ENCODE measurements at regions not wholly inside any gene's neighbourhood (a gene's known extent, or its start where the extent isn't known, plus 50 kb on each side); places are given as distances from the start of the nearest gene placed in this dataset.

- FAIRE-seq = no peak
Measured at GRCh38 chr20:53891306-53891894, 179.0 kb downstream of the BCAS1 start.

GRCh38 chr20:53890443-53891305, 179.7 kb downstream of the BCAS1 start:
- DNase-seq (ENCODE audit: insufficient read length, low spot score) (no peak), FAIRE-seq (no peak)
- TF ChIP-seq CTCF (IDR thresholded peaks at IDR 0.05; ENCODE audit: insufficient read depth, missing control alignments) = no peak

More at GRCh38 chr20:53891306-53891894, 179.0 kb downstream of the BCAS1 start:
- TF ChIP-seq CTCF (IDR thresholded peaks at IDR 0.05; ENCODE audit: insufficient read depth, missing control alignments) = no peak
- no peak for DNase-seq (ENCODE audit: insufficient read length, low spot score)

GRCh38 chr20:53889411-53890148, 180.8 kb downstream of the BCAS1 start:
- FAIRE-seq (no peak), DNase-seq (ENCODE audit: insufficient read length, low spot score) (no peak)
- no peak for TF ChIP-seq CTCF (IDR thresholded peaks at IDR 0.05; ENCODE audit: insufficient read depth, missing control alignments)

- FAIRE-seq (no peak), DNase-seq (ENCODE audit: insufficient read length, low spot score) (no peak)
- no peak for TF ChIP-seq CTCF (IDR thresholded peaks at IDR 0.05; ENCODE audit: insufficient read depth, missing control alignments)
Measured at GRCh38 chr20:53888951-53889350, 181.4 kb downstream of the BCAS1 start.

GRCh38 chr20:53888510-53888909, 181.9 kb downstream of the BCAS1 start:
- FAIRE-seq = no peak
- no peak for TF ChIP-seq CTCF (IDR thresholded peaks at IDR 0.05; ENCODE audit: insufficient read depth, missing control alignments)
- no peak for DNase-seq (ENCODE audit: insufficient read length, low spot score)

- DNase-seq (ENCODE audit: insufficient read length, low spot score) (no peak), FAIRE-seq (no peak)
- no peak for TF ChIP-seq CTCF (IDR thresholded peaks at IDR 0.05; ENCODE audit: insufficient read depth, missing control alignments)
Measured at GRCh38 chr20:53887973-53888372, 182.4 kb downstream of the BCAS1 start.

All from D721Med (cell line).